CD4-positive, alpha-beta T cell (primary cell): ENCODE measurements at regions not wholly inside any gene's neighbourhood (a gene's known extent, or its start where the extent isn't known, plus 50 kb on each side); places are given as distances from the start of the nearest gene placed in this dataset.

ENCODE experiments used
- ATAC-seq: fragments of 200-7000 bp; cut with Tn5 transposase; one replicate; pipeline ENCODE4 v1.10.0; 2022; ENCODE audit warnings: mild to moderate bottlenecking; ENCODE audit not compliant: poor library complexity
- CTCF ChIA-PET: fragments of 350-600 bp; sonication (Branson Sonifier 250); formaldehyde crosslinking; loops from one replicate; lab custom pipeline; 2021; ENCODE audit warnings: antibody characterized with exemption, inconsistent platforms; lab: Charles Lee
- POLR2A ChIA-PET: fragments of 350-600 bp; sonication (Branson Sonifier 250); formaldehyde crosslinking; loops from one replicate; lab custom pipeline; 2021; ENCODE audit warnings: antibody characterized with exemption, inconsistent platforms; lab: Charles Lee
- DNase-seq, 14 experiments: peaks; one replicate each; pipeline ENCODE4 v3.0.0-alpha.2; 2013 to 2020; ENCODE audit warnings: mixed read lengths in 2 of 14
- H3K27ac ChIP-seq, 2 donors: one replicate each; pipeline versions ENCODE4 v1.5.1 to v1.7.0; 2013; ENCODE audit warnings: low read length in 2 of 2, low read depth in 1 of 2, mild to moderate bottlenecking in 1 of 2
- H3K27me3 ChIP-seq, 2 experiments: 1 replicate in 1 of 2; 2 replicates in 1 of 2; pipeline versions ENCODE4 v1.6.1 to v1.7.0; 2013; ENCODE audit warnings: low read length in 2 of 2, control low read depth in 1 of 2, mild to moderate bottlenecking in 1 of 2, moderate library complexity in 1 of 2; ENCODE audit not compliant: insufficient read depth in 2 of 2, control insufficient read depth in 1 of 2
- H3K36me3 ChIP-seq: one replicate; pipeline ENCODE4 v1.6.1; 2013; ENCODE audit warnings: low read length, control low read depth; ENCODE audit not compliant: insufficient read depth
- H3K4me1 ChIP-seq: one replicate; pipeline ENCODE4 v1.6.1; 2013; ENCODE audit warnings: low read length, control low read depth; ENCODE audit not compliant: insufficient read depth
- H3K4me3 ChIP-seq: one replicate; pipeline ENCODE4 v1.5.1; 2013; ENCODE audit warnings: mild to moderate bottlenecking, low read length, moderate library complexity
- H3K9me3 ChIP-seq, 2 experiments: 1 replicate in 1 of 2; 2 replicates in 1 of 2; pipeline versions ENCODE4 v1.6.1 to v1.7.0; 2013; ENCODE audit warnings: low read length in 2 of 2, mild to moderate bottlenecking in 2 of 2, control low read depth in 1 of 2, moderate library complexity in 1 of 2; ENCODE audit not compliant: control insufficient read depth in 1 of 2, insufficient read depth in 1 of 2
- H3K27ac Mint-ChIP-seq: one replicate; pipeline ENCODE4 v1.8.0; 2020; ENCODE audit warnings: mixed read lengths
- H3K27me3 Mint-ChIP-seq: one replicate; pipeline ENCODE4 v1.8.0; 2021; ENCODE audit warnings: mixed read lengths
- H3K36me3 Mint-ChIP-seq: one replicate; pipeline ENCODE4 v1.8.0; 2021; ENCODE audit warnings: low read depth, mixed read lengths
- H3K4me1 Mint-ChIP-seq: one replicate; pipeline ENCODE4 v1.8.0; 2021; ENCODE audit warnings: low read depth, mixed read lengths
- H3K4me3 Mint-ChIP-seq: one replicate; pipeline ENCODE4 v1.8.0; 2020; ENCODE audit warnings: mild to moderate bottlenecking, mixed read lengths
- H3K9me3 Mint-ChIP-seq: one replicate; pipeline ENCODE4 v1.8.0; 2020; ENCODE audit warnings: mixed read lengths
- intact Hi-C, 2 experiments: fragments of 100-400 bp; cut with DNase I in 1 of 2; cut with micrococcal nuclease in 1 of 2; formaldehyde crosslinking; loops; one replicate each; pipeline versions ENCODE4 v1.15.1 to v1.9.0; 2023 to 2025; cut with DNase I, micrococcal nuclease
- TF ChIP-seq, protein P1 (sequence below): fragments of 200-600 bp; IDR thresholded peaks from one replicate; pipeline ENCODE4 v1.8.0; 2022; ENCODE audit warnings: antibody characterized with exemption, mild to moderate bottlenecking

DNA sequence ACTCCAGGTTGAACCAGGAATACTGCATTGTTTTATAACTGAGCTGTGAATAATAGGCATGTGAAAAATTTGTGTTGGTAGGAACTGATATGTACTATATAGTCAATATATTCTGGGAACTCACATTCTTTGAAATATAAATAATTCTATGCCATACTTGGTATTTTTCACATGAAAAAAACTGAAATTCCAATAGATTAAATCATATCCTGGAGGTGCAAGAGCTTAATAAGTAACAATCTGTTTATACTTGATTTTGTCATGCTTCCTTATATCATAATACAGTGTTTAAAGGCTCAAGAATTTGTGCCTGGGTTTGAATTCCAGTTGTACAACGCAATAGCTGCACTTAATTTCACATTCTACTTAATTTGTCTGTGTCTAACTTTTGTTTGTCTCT is 387.0 kb downstream of the USP25 start:
- intact Hi-C loops = no loop called here
- Mint-ChIP-seq H3K36me3 (no peaks in the 10 kb centered on the region), H3K4me3 (no peak overlapping the region), H3K27me3 (no peaks in the 10 kb centered on the region), H3K9me3 (no peaks in the 10 kb centered on the region), H3K4me1 (no peaks in the 10 kb centered on the region), H3K27ac (no peak overlapping the region)
- Histone ChIP-seq H3K4me1 (no peaks in the 10 kb centered on the region), H3K4me3 (no peak overlapping the region), H3K27me3 (no peaks in the 10 kb centered on the region), H3K9me3 (peaks cover 0 to 3% of the 10 kb centered on the region in 2 experiments), H3K36me3 (no peaks in the 10 kb centered on the region), H3K27ac (no peak overlapping the region)
- ChIA-PET CTCF (no interaction called here), POLR2A (no interaction called here)
- DNase-seq (no peak), ATAC-seq (no peak)
- TF ChIP-seq, protein P1, sequence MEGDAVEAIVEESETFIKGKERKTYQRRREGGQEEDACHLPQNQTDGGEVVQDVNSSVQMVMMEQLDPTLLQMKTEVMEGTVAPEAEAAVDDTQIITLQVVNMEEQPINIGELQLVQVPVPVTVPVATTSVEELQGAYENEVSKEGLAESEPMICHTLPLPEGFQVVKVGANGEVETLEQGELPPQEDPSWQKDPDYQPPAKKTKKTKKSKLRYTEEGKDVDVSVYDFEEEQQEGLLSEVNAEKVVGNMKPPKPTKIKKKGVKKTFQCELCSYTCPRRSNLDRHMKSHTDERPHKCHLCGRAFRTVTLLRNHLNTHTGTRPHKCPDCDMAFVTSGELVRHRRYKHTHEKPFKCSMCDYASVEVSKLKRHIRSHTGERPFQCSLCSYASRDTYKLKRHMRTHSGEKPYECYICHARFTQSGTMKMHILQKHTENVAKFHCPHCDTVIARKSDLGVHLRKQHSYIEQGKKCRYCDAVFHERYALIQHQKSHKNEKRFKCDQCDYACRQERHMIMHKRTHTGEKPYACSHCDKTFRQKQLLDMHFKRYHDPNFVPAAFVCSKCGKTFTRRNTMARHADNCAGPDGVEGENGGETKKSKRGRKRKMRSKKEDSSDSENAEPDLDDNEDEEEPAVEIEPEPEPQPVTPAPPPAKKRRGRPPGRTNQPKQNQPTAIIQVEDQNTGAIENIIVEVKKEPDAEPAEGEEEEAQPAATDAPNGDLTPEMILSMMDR = no peak

DNA sequence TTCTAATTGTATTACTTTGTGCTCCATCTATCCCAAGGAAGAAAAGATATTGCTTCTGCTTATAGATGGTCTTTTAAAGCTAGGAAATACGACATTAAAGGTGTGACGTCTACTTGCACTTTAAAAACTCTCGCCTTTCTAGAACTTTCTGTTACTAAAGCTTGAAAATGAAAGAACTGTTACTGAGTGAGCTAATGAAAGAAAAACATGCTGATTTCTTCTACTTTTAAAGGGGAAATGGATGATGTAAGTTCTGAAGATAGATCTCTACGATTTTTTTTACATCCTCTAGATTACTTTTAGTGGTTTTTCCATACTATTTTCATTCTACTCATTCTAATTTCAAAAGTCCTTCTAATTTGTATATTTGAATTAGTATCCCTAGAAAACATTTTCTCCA is 387.5 kb downstream of the USP25 start:
- Histone ChIP-seq H3K27ac (no peak overlapping the region), H3K4me1 (no peaks in the 10 kb centered on the region), H3K36me3 (no peaks in the 10 kb centered on the region), H3K4me3 (no peak overlapping the region), H3K27me3 (no peaks in the 10 kb centered on the region), H3K9me3 (peaks cover 0 to 3% of the 10 kb centered on the region in 2 experiments)
- H3K27ac Mint-ChIP-seq = no peak overlapping the region
- ATAC-seq = no peak
- intact Hi-C loops = no loop called here
- H3K27me3 Mint-ChIP-seq = no peaks in the 10 kb centered on the region
- CTCF ChIA-PET = no interaction called here
- no peaks in the 10 kb centered on the region for H3K4me1 Mint-ChIP-seq
- no peak overlapping the region for H3K4me3 Mint-ChIP-seq
- no peaks in the 10 kb centered on the region for H3K9me3 Mint-ChIP-seq
- no peak for DNase-seq
- H3K36me3 Mint-ChIP-seq = no peaks in the 10 kb centered on the region
- TF ChIP-seq, protein P1 = no peak
- POLR2A ChIA-PET = no interaction called here

DNA sequence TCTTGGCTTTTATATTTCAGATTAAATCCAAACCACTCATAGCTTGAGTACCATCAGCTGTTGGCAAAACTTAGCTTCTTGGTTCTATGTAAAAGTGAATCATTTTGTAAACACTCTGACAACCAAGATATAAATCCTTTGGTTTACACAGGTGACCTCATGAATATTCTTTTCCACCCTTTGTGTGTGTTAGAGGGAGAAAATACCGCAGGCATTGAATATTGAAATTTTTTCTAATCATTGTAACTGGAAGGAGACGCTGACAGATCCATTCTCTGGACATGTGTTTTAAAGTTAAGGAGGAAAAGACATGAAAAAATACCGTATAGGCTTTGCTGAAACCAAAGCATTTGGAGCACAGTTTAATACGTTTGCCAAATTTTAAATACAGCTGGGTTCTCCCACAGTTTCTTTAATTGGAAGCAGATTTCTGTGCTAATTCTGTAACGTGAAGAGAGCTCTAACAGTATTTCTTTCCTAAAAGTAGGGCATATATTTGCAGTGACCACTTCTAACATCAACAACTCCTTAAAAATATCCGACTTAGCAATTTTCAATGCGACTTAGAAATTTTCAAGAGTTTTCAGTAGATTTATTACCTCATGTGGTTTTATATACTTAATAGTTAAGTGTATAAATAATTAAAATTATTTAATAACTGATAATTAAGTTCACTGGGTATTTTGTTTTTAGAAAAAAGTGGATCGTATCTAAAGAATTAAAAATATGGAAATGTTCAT is 388.2 kb downstream of the USP25 start:
- Histone ChIP-seq H3K4me1 (no peaks in the 10 kb centered on the region), H3K36me3 (no peaks in the 10 kb centered on the region), H3K9me3 (peaks cover 0 to 3% of the 10 kb centered on the region in 2 experiments), H3K27me3 (no peaks in the 10 kb centered on the region), H3K27ac (no peak overlapping the region), H3K4me3 (no peak overlapping the region)
- Mint-ChIP-seq H3K4me3 (no peak overlapping the region), H3K4me1 (no peaks in the 10 kb centered on the region), H3K27me3 (no peaks in the 10 kb centered on the region), H3K9me3 (no peaks in the 10 kb centered on the region), H3K36me3 (no peaks in the 10 kb centered on the region), H3K27ac (no peak overlapping the region)
- intact Hi-C loops = no loop called here
- TF ChIP-seq, protein P1 = no peak
- CTCF ChIA-PET = no interaction called here
- POLR2A ChIA-PET = no interaction called here
- ATAC-seq (no peak), DNase-seq (no peak)
